ENCODE measurements at regions not wholly inside any gene's neighbourhood (a gene's known extent, or its start where the extent isn't known, plus 50 kb on each side); places are given as distances from the start of the nearest gene placed in this dataset.
"Not testable (repeated sequence)": the region's sequence is repeated elsewhere in the genome, so short reads cannot be mapped to it uniquely, and the experiment has no call there.

DNA sequence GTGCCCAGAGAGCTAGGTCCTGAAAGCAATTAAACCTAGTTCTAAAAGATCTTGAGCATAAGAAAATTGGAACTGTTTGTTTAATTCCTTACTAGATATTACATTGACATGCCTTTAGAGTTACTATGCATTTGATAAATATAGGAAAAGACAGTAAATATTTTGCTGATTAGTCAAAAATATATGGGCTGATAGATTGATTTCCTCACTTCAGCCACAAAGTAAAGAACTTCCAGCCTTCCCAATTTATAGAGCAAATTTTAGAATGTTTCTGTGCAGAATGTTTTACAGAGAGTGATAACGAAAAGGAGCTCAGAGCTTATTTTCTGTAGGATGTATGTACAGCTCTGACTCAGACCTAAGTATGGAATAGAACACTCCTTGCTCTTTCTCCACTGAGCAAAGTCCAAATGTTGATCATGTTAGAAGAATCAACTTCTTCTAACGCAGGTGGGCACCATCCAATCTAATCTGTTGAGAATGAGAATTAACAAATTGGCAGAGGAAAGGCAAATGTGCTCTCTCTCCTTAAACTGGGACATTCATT, 72.9 kb upstream of the PAM start:
- Histone ChIP-seq H3K27me3 (ENCODE audit: insufficient read depth, insufficient read length) (no peaks in the 10 kb centered on the region), H3K4me1 (ENCODE audit: insufficient read depth, insufficient read length) (no peaks in the 10 kb centered on the region), H3K4me3 (ENCODE audit: insufficient read length, low read depth) (no peak overlapping the region), H3K36me3 (ENCODE audit: insufficient read depth, insufficient read length, low read length) (no peaks in the 10 kb centered on the region), H3K9ac (ENCODE audit: insufficient read length, low read depth) (no peak overlapping the region), H3K9me3 (ENCODE audit: insufficient read depth, low read length) (no peaks in the 10 kb centered on the region)
- DNase-seq (ENCODE audit: low read depth, low spot score): no peak
- TF ChIP-seq YY1 (IDR thresholded peaks at IDR 0.05; ENCODE audit: insufficient read depth, insufficient read length) (no peak), SUZ12 (IDR thresholded peaks at IDR 0.05; ENCODE audit: extremely low read depth, insufficient read depth, insufficient read length) (no peak), ZNF274 (IDR thresholded peaks at IDR 0.05; ENCODE audit: low read depth, low read length) (no peak)

GRCh38 chr5:102688076-102688475, 67.0 kb upstream of the PAM start:
- H3K27me3 ChIP-seq (ENCODE audit: insufficient read depth, insufficient read length); H3K4me3 ChIP-seq (ENCODE audit: insufficient read length, low read depth); H3K4me1 ChIP-seq (ENCODE audit: insufficient read depth, insufficient read length); H3K9me3 ChIP-seq (ENCODE audit: insufficient read depth, low read length); H3K9ac ChIP-seq (ENCODE audit: insufficient read length, low read depth); DNase-seq (ENCODE audit: low read depth, low spot score); H3K36me3 ChIP-seq (ENCODE audit: insufficient read depth, insufficient read length, low read length): not testable (repeated sequence)

DNA sequence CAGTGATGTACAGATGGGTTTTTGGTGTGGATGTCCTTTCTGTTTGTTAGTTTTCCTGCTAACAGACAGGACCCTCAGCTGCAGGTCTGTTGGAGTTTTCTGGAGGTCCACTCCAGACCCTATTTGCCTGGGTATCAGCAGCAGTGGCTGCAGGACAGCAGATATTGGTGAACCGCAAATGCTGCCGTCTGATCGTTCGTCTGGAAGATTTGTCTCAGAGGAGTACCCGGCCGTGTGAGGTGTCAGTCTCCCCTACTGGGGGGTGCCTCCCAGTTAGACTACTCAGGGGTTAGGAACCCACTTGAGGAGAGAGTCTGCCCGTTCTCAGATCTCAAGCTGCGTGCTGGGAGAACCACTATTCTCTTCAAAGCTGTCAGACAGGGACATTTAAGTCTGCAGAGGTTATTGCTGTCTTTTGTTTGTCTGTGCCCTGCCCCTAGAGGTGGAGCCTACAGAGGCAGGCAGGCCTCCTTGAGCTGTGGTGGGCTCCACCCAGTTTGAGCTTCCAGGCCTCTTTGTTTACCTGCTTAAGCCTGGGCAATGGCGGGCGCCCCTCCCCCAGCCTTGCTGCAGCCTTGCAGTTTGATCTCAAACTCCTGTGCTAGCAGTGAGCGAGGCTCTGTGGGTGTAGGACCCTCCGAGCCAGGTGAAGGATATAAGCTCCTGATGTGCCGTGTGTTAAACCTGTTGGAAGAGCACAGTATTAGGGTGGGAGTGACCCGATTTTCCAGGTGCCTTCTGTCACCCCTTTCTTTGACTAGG, 66.3 kb upstream of the PAM start:
- H3K4me1 ChIP-seq (ENCODE audit: insufficient read depth, insufficient read length); H3K36me3 ChIP-seq (ENCODE audit: insufficient read depth, insufficient read length, low read length); DNase-seq (ENCODE audit: low read depth, low spot score); H3K4me3 ChIP-seq (ENCODE audit: insufficient read length, low read depth); H3K9me3 ChIP-seq (ENCODE audit: insufficient read depth, low read length); H3K9ac ChIP-seq (ENCODE audit: insufficient read length, low read depth); H3K27me3 ChIP-seq (ENCODE audit: insufficient read depth, insufficient read length): not testable (repeated sequence)

DNA sequence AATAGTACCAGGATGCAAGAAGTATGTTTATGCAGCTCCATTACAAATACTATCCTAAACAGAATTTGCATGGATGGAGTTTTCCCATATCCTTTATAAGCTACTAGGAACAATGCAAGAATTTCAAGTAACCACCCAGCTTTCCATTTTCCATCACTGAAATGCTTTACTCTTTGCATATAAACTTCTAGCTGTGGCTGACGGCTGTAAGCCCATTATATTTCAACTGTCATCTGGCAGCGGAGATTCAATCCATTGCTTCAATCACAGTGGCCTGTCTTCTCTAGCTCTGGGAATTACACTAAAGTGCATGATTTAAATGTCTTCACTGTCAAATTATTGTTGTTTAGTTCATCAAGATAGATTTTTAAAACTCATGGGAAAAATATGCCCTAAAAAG, 64.2 kb upstream of the PAM start:
- Histone ChIP-seq H3K27me3 (ENCODE audit: insufficient read depth, insufficient read length) (no peaks in the 10 kb centered on the region), H3K4me3 (ENCODE audit: insufficient read length, low read depth) (no peak overlapping the region), H3K4me1 (ENCODE audit: insufficient read depth, insufficient read length) (no peaks in the 10 kb centered on the region), H3K36me3 (ENCODE audit: insufficient read depth, insufficient read length, low read length) (no peaks in the 10 kb centered on the region), H3K9me3 (ENCODE audit: insufficient read depth, low read length) (no peaks in the 10 kb centered on the region; the same call in 1 of the 2 replicates), H3K9ac (ENCODE audit: insufficient read length, low read depth) (no peak overlapping the region)
- no peak for TF ChIP-seq ZNF274 (IDR thresholded peaks at IDR 0.05; ENCODE audit: low read depth, low read length)
- TF ChIP-seq SUZ12 (IDR thresholded peaks at IDR 0.05; ENCODE audit: extremely low read depth, insufficient read depth, insufficient read length): no peak
- no peak for TF ChIP-seq YY1 (IDR thresholded peaks at IDR 0.05; ENCODE audit: insufficient read depth, insufficient read length)
- DNase-seq (ENCODE audit: low read depth, low spot score): no peak

- no peaks in the 10 kb centered on the region; the same call in 1 of the 2 replicates for H3K9me3 ChIP-seq (ENCODE audit: insufficient read depth, low read length)
- no peaks in the 10 kb centered on the region for H3K27me3 ChIP-seq (ENCODE audit: insufficient read depth, insufficient read length)
- no peaks in the 10 kb centered on the region for H3K36me3 ChIP-seq (ENCODE audit: insufficient read depth, insufficient read length, low read length)
- no peak for DNase-seq (ENCODE audit: low read depth, low spot score)
- no peaks in the 10 kb centered on the region for H3K4me1 ChIP-seq (ENCODE audit: insufficient read depth, insufficient read length)
- H3K9ac ChIP-seq (ENCODE audit: insufficient read length, low read depth): no peak overlapping the region
- no peak for TF ChIP-seq ZNF274 (IDR thresholded peaks at IDR 0.05; ENCODE audit: low read depth, low read length)
- no peak for TF ChIP-seq YY1 (IDR thresholded peaks at IDR 0.05; ENCODE audit: insufficient read depth, insufficient read length)
- TF ChIP-seq SUZ12 (IDR thresholded peaks at IDR 0.05; ENCODE audit: extremely low read depth, insufficient read depth, insufficient read length): no peak
- no peak overlapping the region for H3K4me3 ChIP-seq (ENCODE audit: insufficient read length, low read depth)
Observed at GRCh38 chr5:102691434-102691833, 63.7 kb upstream of the PAM start.

- H3K4me3 ChIP-seq (ENCODE audit: insufficient read length, low read depth): no peak overlapping the region
- H3K36me3 ChIP-seq (ENCODE audit: insufficient read depth, insufficient read length, low read length): no peaks in the 10 kb centered on the region
- no peak for DNase-seq (ENCODE audit: low read depth, low spot score)
- TF ChIP-seq YY1 (IDR thresholded peaks at IDR 0.05; ENCODE audit: insufficient read depth, insufficient read length) (no peak), SUZ12 (IDR thresholded peaks at IDR 0.05; ENCODE audit: extremely low read depth, insufficient read depth, insufficient read length) (no peak), ZNF274 (IDR thresholded peaks at IDR 0.05; ENCODE audit: low read depth, low read length) (no peak)
- no peaks in the 10 kb centered on the region for H3K9me3 ChIP-seq (ENCODE audit: insufficient read depth, low read length)
- H3K27me3 ChIP-seq (ENCODE audit: insufficient read depth, insufficient read length): no peaks in the 10 kb centered on the region
- no peak overlapping the region for H3K9ac ChIP-seq (ENCODE audit: insufficient read length, low read depth)
- H3K4me1 ChIP-seq (ENCODE audit: insufficient read depth, insufficient read length): no peaks in the 10 kb centered on the region
Observed at GRCh38 chr5:102700120-102700831, 54.8 kb upstream of the PAM start.

DNA sequence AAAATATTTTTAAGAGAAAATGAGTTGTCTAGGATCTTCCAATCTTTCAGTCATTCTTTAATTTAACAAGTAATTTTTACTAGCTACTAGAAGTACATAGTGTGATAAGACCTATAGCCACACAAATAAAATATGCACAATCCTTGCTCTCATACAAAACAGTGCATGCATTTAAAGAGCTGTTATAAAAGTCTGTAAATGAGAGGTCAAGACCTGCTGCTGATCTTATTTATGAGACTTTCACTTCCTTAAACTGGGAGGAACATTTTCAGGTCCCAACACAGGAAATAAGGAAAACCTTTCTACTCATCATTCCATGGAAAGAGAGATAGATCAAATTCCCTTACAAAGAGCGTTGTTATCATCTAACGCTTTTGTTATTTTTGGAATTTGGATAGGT, 54.2 kb upstream of the PAM start:
- DNase-seq (ENCODE audit: low read depth, low spot score): no peak
- Histone ChIP-seq H3K4me3 (ENCODE audit: insufficient read length, low read depth) (no peak overlapping the region), H3K9me3 (ENCODE audit: insufficient read depth, low read length) (no peaks in the 10 kb centered on the region), H3K27me3 (ENCODE audit: insufficient read depth, insufficient read length) (no peaks in the 10 kb centered on the region), H3K4me1 (ENCODE audit: insufficient read depth, insufficient read length) (no peaks in the 10 kb centered on the region), H3K36me3 (ENCODE audit: insufficient read depth, insufficient read length, low read length) (no peaks in the 10 kb centered on the region), H3K9ac (ENCODE audit: insufficient read length, low read depth) (no peak overlapping the region)
- TF ChIP-seq YY1 (IDR thresholded peaks at IDR 0.05; ENCODE audit: insufficient read depth, insufficient read length) (no peak), ZNF274 (IDR thresholded peaks at IDR 0.05; ENCODE audit: low read depth, low read length) (no peak), SUZ12 (IDR thresholded peaks at IDR 0.05; ENCODE audit: extremely low read depth, insufficient read depth, insufficient read length) (no peak)
